Kasumi-1 (cell line): ENCODE measurements at regions not wholly inside any gene's neighbourhood (a gene's known extent, or its start where the extent isn't known, plus 50 kb on each side); places are given as distances from the start of the nearest gene placed in this dataset.
"Not testable (repeated sequence)": the region's sequence is repeated elsewhere in the genome, so short reads cannot be mapped to it uniquely, and the experiment has no call there.

Source experiments
- DNase-seq, 2 experiments: peaks; one replicate each; lab custom pipeline; 2025; lab: John Stamatoyannopoulos, UW

- no peak for DNase-seq
These were observed 245.8 kb downstream of the SOX9 start for GRCh38 chr17:72366626-72367025.

- DNase-seq, result no peak
These were observed 247.4 kb downstream of the SOX9 start for GRCh38 chr17:72368191-72368590.

GRCh38 chr17:72369366-72369765 lies 248.5 kb downstream of the SOX9 start:
- DNase-seq, result no peak

GRCh38 chr17:72370819-72371218 lies 250.0 kb downstream of the SOX9 start:
- no peak for DNase-seq

GRCh38 chr17:72372185-72372584 lies 251.4 kb downstream of the SOX9 start:
- DNase-seq, result no peak

DNA sequence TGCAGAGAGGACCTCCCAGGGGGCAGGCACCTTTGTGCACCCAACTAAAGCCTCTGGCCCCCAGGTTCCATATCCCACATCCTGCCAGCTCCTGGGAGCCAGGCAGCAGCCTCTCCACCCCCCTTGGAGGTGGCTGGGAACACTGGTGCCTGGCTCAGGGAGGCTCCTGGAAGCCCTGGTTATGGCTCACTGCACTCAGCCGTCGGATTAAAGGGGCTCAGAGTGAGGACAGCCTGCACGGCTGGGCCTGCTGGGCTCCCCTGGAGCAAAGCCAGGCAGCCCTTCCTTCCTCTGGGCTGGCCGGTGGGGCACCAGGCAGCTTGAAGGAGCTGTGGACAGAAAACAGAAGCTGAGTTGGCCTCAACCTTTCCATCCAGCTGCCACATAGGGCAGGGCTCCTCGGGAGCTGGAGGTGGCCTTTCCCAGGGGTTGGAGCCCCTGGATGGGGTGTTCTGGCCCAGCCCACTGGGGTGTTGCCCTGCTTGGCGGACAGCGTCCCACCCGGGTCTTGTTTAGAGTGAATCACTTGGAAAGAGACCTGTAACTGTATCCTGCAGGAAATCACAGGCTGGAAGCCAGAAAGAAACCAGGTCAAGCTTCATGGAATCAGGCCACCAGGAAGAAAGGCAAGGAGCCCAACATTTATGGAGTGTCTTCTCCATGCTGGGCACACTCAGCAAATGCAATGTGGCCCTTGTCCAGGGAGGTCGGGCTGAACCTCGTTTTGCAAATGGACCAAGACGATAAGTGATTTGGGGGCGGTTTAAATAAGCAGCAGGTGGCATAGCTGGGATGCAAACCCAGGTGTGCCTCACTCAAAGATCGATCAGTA lies 253.3 kb downstream of the SOX9 start:
- no peak for DNase-seq

DNA sequence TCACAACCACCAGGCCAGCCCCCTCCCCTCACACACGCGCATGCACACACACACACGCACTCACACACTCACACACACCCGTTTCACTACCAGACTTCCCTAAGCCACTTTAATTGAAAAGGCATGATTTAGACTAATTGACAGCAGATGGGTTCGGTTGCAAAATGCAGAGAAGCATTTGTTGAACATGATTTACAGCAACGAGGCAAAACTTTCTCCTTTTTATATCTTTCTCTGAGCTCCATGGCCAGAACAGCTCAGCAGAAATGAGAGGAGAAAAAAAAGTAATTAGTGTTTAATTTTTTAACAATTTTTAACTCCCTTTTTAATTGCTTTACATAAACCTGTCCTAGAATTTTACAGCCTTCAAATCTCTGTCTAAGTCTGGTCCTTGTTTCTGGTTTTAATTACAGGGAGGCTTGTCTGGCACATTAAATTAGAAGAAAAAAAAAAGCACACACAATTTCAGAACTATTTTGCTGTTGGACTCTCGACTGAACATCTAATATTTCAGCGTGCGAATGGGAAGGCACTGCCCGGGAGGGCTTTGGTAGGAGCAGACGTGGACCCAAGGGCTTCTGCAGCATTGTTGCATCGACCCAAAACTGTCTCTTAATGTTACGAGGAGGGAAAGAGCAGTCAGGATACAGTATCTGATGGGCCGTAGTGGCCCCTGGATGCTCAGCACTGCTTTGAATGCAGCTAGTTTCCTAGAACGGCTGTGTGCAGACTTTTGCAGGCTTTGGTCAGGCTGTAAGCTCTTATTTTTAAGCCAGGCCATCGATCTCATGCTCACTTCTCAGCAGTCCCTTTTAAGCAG lies 255.9 kb downstream of the SOX9 start:
- no peak for DNase-seq

- DNase-seq, result no peak
These were observed 257.9 kb downstream of the SOX9 start for GRCh38 chr17:72378414-72379390.

- no peak for DNase-seq
These were observed 258.7 kb downstream of the SOX9 start for GRCh38 chr17:72379516-72379915.

DNA sequence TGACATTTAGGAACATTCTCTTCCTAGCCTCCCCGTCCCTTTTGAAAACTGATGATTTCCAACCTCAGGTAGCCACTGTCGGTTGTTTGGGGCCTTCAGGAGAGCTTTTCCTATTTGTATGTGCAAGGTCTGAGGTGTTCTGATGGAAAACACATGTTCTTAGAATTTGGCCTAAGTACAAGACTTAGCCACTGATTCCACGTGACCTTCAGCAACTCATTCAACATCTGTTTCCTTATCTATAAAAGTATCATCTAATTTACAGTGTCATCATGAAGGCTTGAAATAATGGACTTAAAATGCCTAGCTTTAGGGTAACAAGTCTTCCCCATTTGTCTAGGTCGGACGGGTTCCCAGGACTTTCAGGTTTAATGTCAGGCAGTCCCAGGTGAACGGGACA lies 259.3 kb downstream of the SOX9 start:
- DNase-seq, result no peak

DNA sequence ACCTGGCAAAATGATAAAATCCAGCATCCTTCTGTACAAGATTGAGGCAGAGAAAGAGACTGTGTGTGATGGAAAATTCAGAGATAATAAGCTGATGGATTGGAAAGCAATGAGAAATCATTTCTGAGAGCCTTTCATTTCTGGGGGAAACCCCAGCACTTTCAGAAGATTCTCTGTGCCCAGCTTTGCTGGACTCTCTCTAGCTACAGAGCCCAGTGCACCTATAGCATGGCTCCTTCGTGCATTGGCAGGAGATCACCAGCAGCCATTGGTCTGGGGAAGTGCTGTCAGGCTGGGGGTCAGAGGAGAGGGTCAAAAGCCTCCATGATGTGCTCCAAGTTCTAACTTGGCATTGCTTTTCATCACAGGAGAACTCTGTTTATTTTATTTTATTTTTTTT lies 259.9 kb downstream of the SOX9 start:
- DNase-seq, result no peak

GRCh38 chr17:72381597-72382397 lies 261.0 kb downstream of the SOX9 start:
- no peak for DNase-seq

DNA sequence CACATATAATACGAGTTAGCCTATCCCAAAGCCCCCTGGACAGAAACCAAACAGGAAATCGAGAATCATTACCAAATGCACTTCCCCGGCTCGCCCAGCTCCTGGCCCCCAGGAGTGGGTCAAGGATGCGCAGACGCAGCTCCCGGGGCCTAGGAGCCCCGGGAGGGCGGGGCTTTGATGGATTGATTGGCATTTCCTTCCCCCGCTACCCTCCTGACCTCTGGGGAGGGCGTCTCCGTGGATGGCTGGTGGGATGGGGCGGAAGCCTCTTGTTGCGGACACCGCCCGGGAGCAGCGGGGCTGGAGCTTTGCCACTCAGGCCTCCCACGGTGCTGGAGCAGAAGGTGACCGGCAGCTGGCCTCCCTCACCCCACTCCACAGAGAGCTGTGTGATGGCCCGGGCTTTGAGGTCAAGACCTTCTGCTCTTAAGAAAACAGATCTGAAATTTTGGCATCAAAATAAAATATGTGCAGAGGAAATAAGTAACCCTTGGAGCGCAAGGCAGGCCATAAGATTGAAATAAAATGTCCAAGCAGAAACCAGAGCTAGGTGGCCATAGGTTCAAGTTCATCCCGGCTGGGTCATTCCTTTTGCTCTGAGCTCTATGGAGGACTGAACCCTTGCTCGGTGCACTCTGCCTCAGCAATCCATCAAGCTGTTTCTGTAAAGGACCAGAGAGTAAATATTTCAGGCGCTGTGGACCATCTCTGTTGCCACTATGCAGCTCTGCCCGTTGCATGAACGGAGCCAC lies 262.3 kb downstream of the SOX9 start:
- DNase-seq, result no peak

- DNase-seq, result no peak
These were observed 264.7 kb downstream of the SOX9 start for GRCh38 chr17:72385475-72385874.

DNA sequence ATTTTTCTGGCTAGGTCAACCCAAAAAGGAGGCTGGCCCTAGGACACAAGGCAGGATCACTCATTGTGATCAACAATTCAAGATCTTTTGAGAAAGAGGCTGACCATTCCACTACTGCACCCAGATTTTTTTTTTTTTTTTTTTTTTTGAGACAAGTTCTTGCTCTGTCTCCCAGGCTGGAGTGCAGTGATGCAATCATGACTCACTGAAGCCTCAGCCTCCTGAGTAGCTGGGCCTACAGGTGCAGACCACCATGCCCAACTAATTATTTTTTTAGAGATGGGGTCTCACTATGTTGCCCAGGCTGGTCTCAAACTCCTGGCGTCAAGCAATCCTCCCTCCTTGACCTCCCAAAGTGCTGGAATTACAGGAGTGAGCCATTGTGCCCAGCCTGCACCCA lies 265.4 kb downstream of the SOX9 start:
- not testable (repeated sequence) for DNase-seq

- no peak for DNase-seq
These were observed 265.9 kb downstream of the SOX9 start for GRCh38 chr17:72386619-72387237.

- DNase-seq, result no peak
These were observed 266.7 kb downstream of the SOX9 start for GRCh38 chr17:72387487-72387886.

GRCh38 chr17:72387969-72388368 lies 267.1 kb downstream of the SOX9 start:
- DNase-seq, result no peak

DNA sequence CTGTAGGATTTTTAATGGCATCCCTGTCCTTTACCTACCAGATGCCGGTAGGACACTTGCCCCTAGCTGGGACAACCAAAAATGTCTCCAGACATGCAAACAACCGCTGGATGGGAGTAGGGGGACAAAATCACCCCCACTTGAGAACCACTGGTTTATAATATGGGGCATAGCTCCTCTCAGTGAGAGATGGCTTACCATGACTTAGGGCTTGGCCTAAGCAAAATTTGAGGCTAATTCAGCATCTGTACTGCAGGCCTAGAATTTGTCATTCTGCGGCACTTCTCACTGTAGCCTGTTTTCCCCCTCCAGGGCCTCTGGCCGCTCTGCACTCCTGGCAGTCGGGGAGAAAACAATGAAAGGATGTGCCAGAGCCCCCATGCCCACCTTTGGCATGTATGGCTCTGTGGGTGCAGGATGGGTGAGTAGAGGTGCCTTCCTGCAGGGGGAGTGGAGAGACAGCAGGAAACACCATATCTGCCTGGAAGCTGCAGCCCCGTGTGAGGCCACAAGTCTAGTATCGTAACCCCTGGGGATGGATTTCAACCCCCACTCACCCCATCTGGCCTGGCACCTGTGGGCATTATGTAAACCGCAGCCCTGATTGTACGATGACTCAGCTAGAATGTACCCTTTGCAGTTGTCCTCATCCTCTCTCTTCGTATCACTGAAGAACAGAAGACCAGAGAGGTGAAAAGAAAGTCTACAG lies 268.1 kb downstream of the SOX9 start:
- DNase-seq, result no peak
